OCI-LY7 (cell line): ENCODE measurements at regions not wholly inside any gene's neighbourhood (a gene's known extent, or its start where the extent isn't known, plus 50 kb on each side); places are given as distances from the start of the nearest gene placed in this dataset.

Experiments used
- BruUV-seq: library from RNA; stranded (reverse); fragments of 400-500 nt; replicated peaks from 2 replicates; lab custom pipeline; 2021; lab: Mats Ljungman, UMichigan
- CTCF ChIA-PET: fragments of 300-600 bp; sonication (Branson Sonifier 250); formaldehyde crosslinking; loops from one replicate; lab custom pipeline; 2022; ENCODE audit warnings: antibody characterized with exemption; ENCODE audit not compliant: unreplicated experiment; lab: Charles Lee
- POLR2A ChIA-PET: fragments of 300-600 bp; sonication (Branson Sonifier 250); formaldehyde crosslinking; loops from one replicate; lab custom pipeline; 2022; ENCODE audit warnings: antibody characterized with exemption; lab: Charles Lee
- DNase-seq: peaks from one replicate; pipeline ENCODE4 v3.0.0-alpha.2; 2015; ENCODE audit warnings: low spot score
- H2AFZ ChIP-seq: fragments of 200-600 bp; sonication (generic), shearing (Covaris generic); 2 replicates; pipeline ENCODE4 v1.6.1; 2014; ENCODE audit warnings: mild to moderate bottlenecking, antibody characterized with exemption, low read length, moderate library complexity
- H3K27ac ChIP-seq: fragments of 200-600 bp; sonication (generic); 2 replicates; pipeline ENCODE4 v1.5.1; 2014; ENCODE audit warnings: mixed run types, low read depth, mild to moderate bottlenecking, moderate library complexity, low read length, inconsistent platforms; ENCODE audit not compliant: poor library complexity, severe bottlenecking
- H3K36me3 ChIP-seq: fragments of 200-600 bp; sonication (generic); 2 replicates; pipeline ENCODE4 v1.6.1; 2014; ENCODE audit warnings: mild to moderate bottlenecking, antibody characterized with exemption, low read length, moderate library complexity, mixed read lengths; ENCODE audit not compliant: insufficient read depth
- H3K4me1 ChIP-seq: fragments of 200-600 bp; sonication (generic); 2 replicates; pipeline ENCODE4 v1.5.1; 2014; ENCODE audit warnings: mild to moderate bottlenecking, low read length; ENCODE audit not compliant: insufficient read depth, poor library complexity, severe bottlenecking
- H3K4me2 ChIP-seq: fragments of 200-600 bp; sonication (generic); 2 replicates; pipeline ENCODE4 v1.6.1; 2014; ENCODE audit warnings: mild to moderate bottlenecking, low read length
- H3K4me3 ChIP-seq: fragments of 200-600 bp; sonication (generic); 2 replicates; pipeline ENCODE4 v1.5.1; 2014; ENCODE audit warnings: mild to moderate bottlenecking, low read depth, low read length; ENCODE audit not compliant: poor library complexity, severe bottlenecking
- H3K79me2 ChIP-seq: fragments of 200-600 bp; sonication (generic); 2 replicates; pipeline ENCODE4 v1.6.1; 2016; ENCODE audit warnings: low read depth, mild to moderate bottlenecking, low read length, moderate library complexity, mixed read lengths; ENCODE audit not compliant: insufficient read depth
- H3K9me2 ChIP-seq: fragments of 200-600 bp; sonication (generic); 2 replicates; pipeline ENCODE4 v1.6.1; 2016; ENCODE audit warnings: mild to moderate bottlenecking, low read length, mixed read lengths; ENCODE audit not compliant: insufficient read depth
- H3K9me3 ChIP-seq: fragments of 200-600 bp; sonication (generic); 2 replicates; pipeline ENCODE4 v1.6.1; 2014; ENCODE audit warnings: mild to moderate bottlenecking, mixed run types, low read length, mixed read lengths
- H4K20me1 ChIP-seq: fragments of 200-600 bp; sonication (generic); 2 replicates; pipeline ENCODE4 v1.6.1; 2014; ENCODE audit warnings: mild to moderate bottlenecking, antibody characterized with exemption, low read length, moderate library complexity, mixed read lengths; ENCODE audit not compliant: insufficient read depth
- EZH2phosphoT487 ChIP-seq: fragments of 200-600 bp; sonication (generic); IDR thresholded peaks from 2 replicates; pipeline ENCODE4 v1.6.1; 2018; ENCODE audit warnings: low read depth, borderline replicate concordance, mild to moderate bottlenecking, mixed run types, antibody characterized with exemption, low read length, moderate library complexity, mixed read lengths
- intact Hi-C: fragments of 100-400 bp; cut with micrococcal nuclease; formaldehyde crosslinking; loops from one replicate; pipeline ENCODE4 v1.10.0; 2022; ENCODE audit not compliant: unreplicated experiment
- TF ChIP-seq, protein P1 (sequence below): fragments of 200-600 bp; sonication (generic); conservative IDR thresholded peaks from 2 replicates; pipeline ENCODE4 v1.5.1; 2014; ENCODE audit warnings: mild to moderate bottlenecking, antibody characterized with exemption, low read length, moderate library complexity, mixed read lengths

DNA sequence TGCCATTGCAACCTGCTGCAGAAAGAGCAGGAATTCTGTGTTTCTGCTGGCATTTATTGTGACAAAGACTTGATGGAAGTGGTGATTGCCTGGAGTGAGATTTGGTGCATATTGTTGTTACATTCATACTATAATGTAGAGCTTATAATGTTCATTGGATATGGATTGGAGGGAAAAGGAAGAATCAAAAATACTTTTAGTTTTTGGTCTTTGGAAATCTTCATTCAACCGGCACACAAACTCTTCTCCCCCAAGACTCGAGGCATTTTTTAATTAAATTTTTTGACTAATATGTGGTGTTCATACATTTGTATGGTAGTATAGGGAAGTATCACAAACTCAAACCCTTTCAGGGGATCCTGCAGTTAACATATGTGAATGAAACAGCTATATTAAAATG, 380.8 kb downstream of the DOK5 start:
- no peak for TF ChIP-seq EZH2phosphoT487
- TF ChIP-seq, protein P1, sequence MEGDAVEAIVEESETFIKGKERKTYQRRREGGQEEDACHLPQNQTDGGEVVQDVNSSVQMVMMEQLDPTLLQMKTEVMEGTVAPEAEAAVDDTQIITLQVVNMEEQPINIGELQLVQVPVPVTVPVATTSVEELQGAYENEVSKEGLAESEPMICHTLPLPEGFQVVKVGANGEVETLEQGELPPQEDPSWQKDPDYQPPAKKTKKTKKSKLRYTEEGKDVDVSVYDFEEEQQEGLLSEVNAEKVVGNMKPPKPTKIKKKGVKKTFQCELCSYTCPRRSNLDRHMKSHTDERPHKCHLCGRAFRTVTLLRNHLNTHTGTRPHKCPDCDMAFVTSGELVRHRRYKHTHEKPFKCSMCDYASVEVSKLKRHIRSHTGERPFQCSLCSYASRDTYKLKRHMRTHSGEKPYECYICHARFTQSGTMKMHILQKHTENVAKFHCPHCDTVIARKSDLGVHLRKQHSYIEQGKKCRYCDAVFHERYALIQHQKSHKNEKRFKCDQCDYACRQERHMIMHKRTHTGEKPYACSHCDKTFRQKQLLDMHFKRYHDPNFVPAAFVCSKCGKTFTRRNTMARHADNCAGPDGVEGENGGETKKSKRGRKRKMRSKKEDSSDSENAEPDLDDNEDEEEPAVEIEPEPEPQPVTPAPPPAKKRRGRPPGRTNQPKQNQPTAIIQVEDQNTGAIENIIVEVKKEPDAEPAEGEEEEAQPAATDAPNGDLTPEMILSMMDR: no peak
- no peak overlapping the region for H3K4me2 ChIP-seq
- no peak for DNase-seq
- no peaks in the 10 kb centered on the region for H3K36me3 ChIP-seq
- H4K20me1 ChIP-seq: no peaks in the 10 kb centered on the region
- intact Hi-C loops: no loop called here
- no peaks in the 10 kb centered on the region for H3K9me2 ChIP-seq
- no peak overlapping the region for H3K4me3 ChIP-seq
- H3K9me3 ChIP-seq: no peaks in the 10 kb centered on the region
- ChIA-PET POLR2A (interaction anchor here (1.3 kb wide), 1 partner anchor 15 kb away, joined by 3 read pairs; no protein-coding TSS in a partner anchor), CTCF (no interaction called here)
- no peaks in the 10 kb centered on the region for H3K4me1 ChIP-seq
- no peak overlapping the region for H2AFZ ChIP-seq
- H3K79me2 ChIP-seq: no peaks in the 10 kb centered on the region
- no peak overlapping the region for H3K27ac ChIP-seq
- no TSS peak for BruUV-seq

DNA sequence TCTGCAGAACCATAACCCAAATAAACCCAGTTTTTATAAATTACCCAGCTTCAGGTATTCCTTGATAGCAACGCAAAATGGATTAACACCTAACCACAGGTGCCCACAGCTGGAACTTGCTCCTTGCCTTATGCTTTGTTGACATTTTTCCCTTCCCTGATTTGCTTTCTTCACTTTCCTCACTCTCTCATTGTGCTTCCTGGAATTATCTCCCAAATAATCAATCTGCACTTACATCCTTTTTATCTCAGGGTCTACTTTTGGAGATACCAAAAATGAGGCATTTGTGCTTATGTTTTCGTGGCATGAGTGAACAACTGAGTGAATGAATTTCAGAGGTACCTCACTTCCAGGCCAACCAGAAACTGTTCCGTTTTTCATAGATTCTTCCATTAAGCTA, 374.3 kb downstream of the DOK5 start:
- Histone ChIP-seq H3K79me2 (no peaks in the 10 kb centered on the region), H3K4me3 (no peak overlapping the region), H3K9me3 (no peaks in the 10 kb centered on the region), H3K9me2 (no peaks in the 10 kb centered on the region), H4K20me1 (no peaks in the 10 kb centered on the region), H3K36me3 (no peaks in the 10 kb centered on the region), H3K27ac (no peak overlapping the region), H3K4me2 (no peak overlapping the region), H2AFZ (no peak overlapping the region), H3K4me1 (no peaks in the 10 kb centered on the region)
- ChIA-PET CTCF (no interaction called here), POLR2A (no interaction called here)
- BruUV-seq: no TSS peak
- DNase-seq: no peak
- intact Hi-C loops: no loop called here
- TF ChIP-seq EZH2phosphoT487: no peak
- TF ChIP-seq, protein P1: no peak

DNA sequence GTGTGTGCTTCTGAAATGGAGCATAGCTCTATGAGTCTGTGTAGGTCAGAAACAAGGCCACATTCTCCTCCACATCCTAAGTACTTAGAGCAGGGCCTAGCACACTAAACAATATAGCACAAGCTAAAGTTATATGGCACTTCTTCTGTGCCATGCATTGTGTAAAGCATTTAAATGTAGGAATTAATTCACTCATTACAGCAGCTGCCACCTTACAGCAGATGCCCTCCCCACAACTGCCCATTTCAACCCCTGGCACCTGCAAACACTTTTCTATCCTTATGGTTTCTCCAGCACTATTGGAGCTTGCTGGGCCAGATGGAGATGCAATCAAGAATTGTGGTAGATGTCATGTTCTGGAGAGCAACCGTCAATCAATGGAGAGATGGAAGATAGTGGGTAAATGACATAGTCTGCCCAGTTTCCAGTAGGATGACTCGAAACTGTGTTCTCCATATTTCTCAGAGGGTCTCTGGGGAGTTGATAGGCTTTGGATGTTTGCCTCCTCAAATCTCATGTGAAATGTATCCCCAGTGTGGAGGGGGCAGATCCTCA, 373.7 kb downstream of the DOK5 start:
- DNase-seq: no peak
- Histone ChIP-seq H3K9me2 (no peaks in the 10 kb centered on the region), H3K4me1 (no peaks in the 10 kb centered on the region), H3K27ac (no peak overlapping the region), H3K4me3 (no peak overlapping the region), H3K4me2 (no peak overlapping the region), H3K36me3 (no peaks in the 10 kb centered on the region), H3K9me3 (no peaks in the 10 kb centered on the region), H2AFZ (no peak overlapping the region), H4K20me1 (no peaks in the 10 kb centered on the region), H3K79me2 (no peaks in the 10 kb centered on the region)
- intact Hi-C loops: no loop called here
- no peak for TF ChIP-seq EZH2phosphoT487
- no TSS peak for BruUV-seq
- POLR2A ChIA-PET: interaction anchor here (0.7 kb wide), 1 partner anchor 8 kb away, joined by 3 read pairs; no protein-coding TSS in a partner anchor
- CTCF ChIA-PET: no interaction called here
